H9 (cell line): ENCODE measurements at regions not wholly inside any gene's neighbourhood (a gene's known extent, or its start where the extent isn't known, plus 50 kb on each side); places are given as distances from the start of the nearest gene placed in this dataset.

ENCODE experiments used
- DNase-seq: peaks from one replicate; pipeline ENCODE4 v3.0.0-alpha.2; 2017
- H2AFZ ChIP-seq: one replicate; pipeline ENCODE4 v1.6.1; 2013; ENCODE audit warnings: mild to moderate bottlenecking, low read length, control low read depth, moderate library complexity
- H2AK5ac ChIP-seq: 2 replicates; pipeline ENCODE4 v1.6.1; 2013; ENCODE audit warnings: low read length, control low read depth, mixed read lengths; ENCODE audit not compliant: insufficient read length
- H2BK120ac ChIP-seq: one replicate; pipeline ENCODE4 v1.6.1; 2013; ENCODE audit warnings: low read depth, mild to moderate bottlenecking, low read length, control low read depth, inconsistent platforms; ENCODE audit not compliant: poor library complexity, severe bottlenecking
- H2BK12ac ChIP-seq: 2 replicates; pipeline ENCODE4 v1.6.1; 2013; ENCODE audit warnings: low read length, control low read depth, mixed read lengths, low read depth; ENCODE audit not compliant: insufficient read length
- H2BK15ac ChIP-seq: 2 replicates; pipeline ENCODE4 v1.6.1; 2013; ENCODE audit warnings: low read depth, low read length, control low read depth
- H2BK20ac ChIP-seq: one replicate; pipeline ENCODE4 v1.6.1; 2013; ENCODE audit warnings: low read depth, mild to moderate bottlenecking, low read length, control low read depth, inconsistent platforms; ENCODE audit not compliant: poor library complexity, severe bottlenecking
- H2BK5ac ChIP-seq: 2 replicates; pipeline ENCODE4 v1.6.1; 2013; ENCODE audit warnings: low read length, control low read depth, mixed read lengths; ENCODE audit not compliant: insufficient read length
- H3K14ac ChIP-seq: 2 replicates; pipeline ENCODE4 v1.6.1; 2013; ENCODE audit warnings: low read length, control low read depth; ENCODE audit not compliant: insufficient read depth
- H3K18ac ChIP-seq: 2 replicates; pipeline ENCODE4 v1.6.1; 2013; ENCODE audit warnings: low read depth, mild to moderate bottlenecking, mixed read lengths, low read length, control low read depth; ENCODE audit not compliant: insufficient read length
- H3K23ac ChIP-seq: 2 replicates; pipeline ENCODE4 v1.6.1; 2013; ENCODE audit warnings: low read length, control low read depth, mixed read lengths, low read depth; ENCODE audit not compliant: insufficient read length
- H3K23me2 ChIP-seq: 2 replicates; pipeline ENCODE4 v1.6.1; 2013; ENCODE audit warnings: low read depth, mild to moderate bottlenecking, mixed read lengths, low read length, control low read depth; ENCODE audit not compliant: insufficient read length, poor library complexity, severe bottlenecking
- H3K27ac ChIP-seq: 2 replicates; pipeline ENCODE4 v1.5.1; 2013; ENCODE audit warnings: low read length, control low read depth, mixed read lengths, low read depth; ENCODE audit not compliant: insufficient read length
- H3K27me3 ChIP-seq: 2 replicates; pipeline ENCODE4 v1.6.1; 2013; ENCODE audit warnings: low read length, control low read depth, inconsistent platforms; ENCODE audit not compliant: insufficient read depth
- H3K4ac ChIP-seq: 2 replicates; pipeline ENCODE4 v1.6.1; 2013; ENCODE audit warnings: low read depth, mild to moderate bottlenecking, control low read depth, inconsistent platforms, low read length, moderate library complexity
- H3K4me1 ChIP-seq: 2 replicates; pipeline ENCODE4 v1.6.1; 2013; ENCODE audit warnings: low read length, control low read depth, inconsistent platforms; ENCODE audit not compliant: insufficient read depth
- H3K4me2 ChIP-seq: 2 replicates; pipeline ENCODE4 v1.6.1; 2013; ENCODE audit warnings: low read length, control low read depth, mixed read lengths; ENCODE audit not compliant: insufficient read length, insufficient read depth
- H3K56ac ChIP-seq: 2 replicates; pipeline ENCODE4 v1.6.1; 2013; ENCODE audit warnings: low read depth, mild to moderate bottlenecking, mixed read lengths, low read length, control low read depth; ENCODE audit not compliant: insufficient read length
- H3K79me1 ChIP-seq: 2 replicates; pipeline ENCODE4 v1.6.1; 2013; ENCODE audit warnings: low read depth, mild to moderate bottlenecking, moderate library complexity, low read length, control low read depth, inconsistent platforms; ENCODE audit not compliant: insufficient read depth, poor library complexity, severe bottlenecking
- H3K79me2 ChIP-seq: 2 replicates; pipeline ENCODE4 v1.6.1; 2013; ENCODE audit warnings: low read length, control low read depth, inconsistent platforms; ENCODE audit not compliant: insufficient read depth
- H3K9ac ChIP-seq: 2 replicates; pipeline ENCODE4 v1.6.1; 2013; ENCODE audit warnings: low read length, control low read depth, mixed read lengths; ENCODE audit not compliant: insufficient read length; ENCODE audit errors: extremely low read depth
- H3K9me3 ChIP-seq: one replicate; pipeline ENCODE4 v1.6.1; 2013; ENCODE audit warnings: low read depth, low read length, inconsistent platforms; ENCODE audit not compliant: control insufficient read depth
- H3T11ph ChIP-seq: one replicate; pipeline ENCODE4 v1.6.1; 2013; ENCODE audit warnings: mild to moderate bottlenecking, low read length, control low read depth, inconsistent platforms
- H4K20me1 ChIP-seq: one replicate; pipeline ENCODE4 v1.6.1; 2013; ENCODE audit not compliant: control insufficient read depth, insufficient read length, insufficient read depth
- H4K5ac ChIP-seq: 2 replicates; pipeline ENCODE4 v1.6.1; 2013; ENCODE audit warnings: low read depth, mild to moderate bottlenecking, mixed read lengths, low read length, control low read depth; ENCODE audit not compliant: insufficient read length
- H4K8ac ChIP-seq: replicated peaks from 2 replicates; pipeline ENCODE4 v1.6.1; 2013; ENCODE audit warnings: low read length, control low read depth, mixed read lengths, low read depth; ENCODE audit not compliant: insufficient read length
- H4K91ac ChIP-seq: 2 replicates; pipeline ENCODE4 v1.6.1; 2013; ENCODE audit warnings: low read depth, mild to moderate bottlenecking, moderate library complexity, mixed read lengths, low read length, control low read depth; ENCODE audit not compliant: insufficient read length
- H3K27ac Mint-ChIP-seq, 3 experiments: 2 replicates in 2 of 3; 3 replicates in 1 of 3; pipeline ENCODE4 v1.8.0; 2020 to 2021; ENCODE audit warnings: mixed read lengths in 3 of 3, mild to moderate bottlenecking in 1 of 3, moderate library complexity in 1 of 3
- H3K27me3 Mint-ChIP-seq: 2 replicates; pipeline ENCODE4 v1.8.0; 2021; ENCODE audit warnings: low read depth, mild to moderate bottlenecking, moderate library complexity, mixed read lengths
- H3K36me3 Mint-ChIP-seq, 3 experiments: 2 replicates in 2 of 3; 3 replicates in 1 of 3; pipeline ENCODE4 v1.8.0; 2020 to 2021; ENCODE audit warnings: low read depth in 3 of 3, mixed read lengths in 3 of 3; ENCODE audit not compliant: insufficient read depth in 1 of 3
- H3K4me1 Mint-ChIP-seq, 2 experiments: 2 replicates each; pipeline ENCODE4 v1.8.0; 2020; ENCODE audit warnings: mixed read lengths in 2 of 2
- H3K4me3 Mint-ChIP-seq, 2 experiments: 2 replicates in 1 of 2; 3 replicates in 1 of 2; pipeline ENCODE4 v1.8.0; 2020 to 2021; ENCODE audit warnings: mild to moderate bottlenecking in 2 of 2, mixed read lengths in 2 of 2, moderate library complexity in 1 of 2
- H3K9me3 Mint-ChIP-seq, 2 experiments: 2 replicates in 1 of 2; 3 replicates in 1 of 2; pipeline ENCODE4 v1.8.0; 2020; ENCODE audit warnings: mild to moderate bottlenecking in 2 of 2, mixed read lengths in 2 of 2, moderate library complexity in 1 of 2
- WGBS: extraction: QIAGEN DNeasy Blood & Tissue Kit; methylation state at CpG from one replicate; pipeline ENCODE4 v1.1.7; 2013; ENCODE audit warnings: missing lambda C conversion rate, low lambda C conversion rate, mixed read lengths; ENCODE audit not compliant: insufficient read length; ENCODE audit errors: extremely low coverage; 5-methylcytosine and 5-hydroxymethylcytosine counted together
- TF ChIP-seq, protein P1 (sequence below): fragments of 200-600 bp; sonication (generic); conservative IDR thresholded peaks from 3 replicates; pipeline ENCODE4 v1.8.0; 2021; ENCODE audit warnings: antibody characterized with exemption, mild to moderate bottlenecking

DNA sequence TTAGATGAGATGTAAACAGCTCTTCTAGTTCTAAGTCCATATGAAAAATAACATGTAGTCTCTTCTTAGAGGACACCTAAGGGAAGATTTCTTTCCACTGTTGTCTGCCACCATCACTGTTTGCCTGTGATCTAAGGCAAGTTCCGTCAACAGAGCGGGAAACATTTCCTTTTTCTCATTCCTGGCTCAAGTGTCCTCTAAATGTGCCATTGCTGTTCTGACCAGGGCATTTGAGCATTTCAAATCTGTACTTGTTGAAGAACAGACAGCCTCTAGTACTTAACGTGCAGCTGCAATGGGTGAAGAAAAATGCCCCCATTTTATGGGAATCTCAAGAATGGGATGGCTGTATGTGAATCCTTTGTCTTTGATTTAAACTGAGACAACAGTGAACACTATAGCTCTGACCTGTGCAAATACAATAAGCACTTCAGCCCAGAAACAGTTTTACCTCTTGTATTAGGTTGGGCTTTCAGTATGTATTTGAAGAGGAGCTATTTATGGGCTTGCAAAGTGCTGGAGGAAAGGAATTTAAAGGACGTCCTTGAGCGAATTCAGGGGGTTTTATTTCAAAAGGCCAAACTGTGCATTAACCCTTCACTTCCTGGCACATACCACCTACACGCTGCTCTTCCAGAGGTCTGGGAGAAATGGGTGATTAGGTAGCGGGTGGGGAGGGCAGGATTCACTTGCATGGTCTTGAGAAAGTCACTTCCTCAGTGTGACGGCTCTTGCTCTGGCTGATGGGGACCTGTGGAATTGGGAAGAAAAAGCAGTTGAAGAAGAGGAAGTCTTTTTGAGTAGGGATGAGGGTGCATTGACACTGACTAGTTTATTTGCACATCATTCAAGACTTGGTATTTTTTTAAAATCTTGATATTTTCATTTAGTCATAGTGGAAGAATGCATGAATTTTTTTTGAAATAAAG, 66.1 kb downstream of the THNSL1 start:
- Histone ChIP-seq H3K14ac (no peak overlapping the region), H2BK5ac (no peak overlapping the region), H3K56ac (no peak overlapping the region), H3K4me1 (no peaks in the 10 kb centered on the region), H3K9me3 (no peaks in the 10 kb centered on the region), H2BK20ac (no peak overlapping the region), H3K27ac (no peak overlapping the region), H2AK5ac (no peak overlapping the region), H3K27me3 (no peaks in the 10 kb centered on the region), H3K4me2 (no peak overlapping the region), H4K20me1 (no peaks in the 10 kb centered on the region), H3K79me1 (no peaks in the 10 kb centered on the region), H3K23ac (no peak overlapping the region), H2AFZ (no peak overlapping the region), H3K18ac (no peak overlapping the region), H3K23me2 (no peaks in the 10 kb centered on the region), H2BK120ac (no peak overlapping the region), H4K91ac (no peak overlapping the region), H3K4ac (no peak overlapping the region), H3K79me2 (no peaks in the 10 kb centered on the region), H3T11ph (no peak overlapping the region), H2BK12ac (no peak overlapping the region), H4K8ac (no peak overlapping the region), H3K9ac (no peak overlapping the region), H2BK15ac (no peak overlapping the region), H4K5ac (no peak overlapping the region)
- no peak overlapping the region for H3K27ac Mint-ChIP-seq
- H3K4me1 Mint-ChIP-seq, result peaks cover 7 to 10% of the 10 kb centered on the region in 2 experiments
- H3K9me3 Mint-ChIP-seq, result no peaks in the 10 kb centered on the region
- H3K36me3 Mint-ChIP-seq, result no peaks in the 10 kb centered on the region
- peaks cover 23% of the 10 kb centered on the region for H3K27me3 Mint-ChIP-seq
- no CpG with 5 or more reads among the region's 8 CpGs for WGBS
- no peak for DNase-seq
- TF ChIP-seq, protein P1, sequence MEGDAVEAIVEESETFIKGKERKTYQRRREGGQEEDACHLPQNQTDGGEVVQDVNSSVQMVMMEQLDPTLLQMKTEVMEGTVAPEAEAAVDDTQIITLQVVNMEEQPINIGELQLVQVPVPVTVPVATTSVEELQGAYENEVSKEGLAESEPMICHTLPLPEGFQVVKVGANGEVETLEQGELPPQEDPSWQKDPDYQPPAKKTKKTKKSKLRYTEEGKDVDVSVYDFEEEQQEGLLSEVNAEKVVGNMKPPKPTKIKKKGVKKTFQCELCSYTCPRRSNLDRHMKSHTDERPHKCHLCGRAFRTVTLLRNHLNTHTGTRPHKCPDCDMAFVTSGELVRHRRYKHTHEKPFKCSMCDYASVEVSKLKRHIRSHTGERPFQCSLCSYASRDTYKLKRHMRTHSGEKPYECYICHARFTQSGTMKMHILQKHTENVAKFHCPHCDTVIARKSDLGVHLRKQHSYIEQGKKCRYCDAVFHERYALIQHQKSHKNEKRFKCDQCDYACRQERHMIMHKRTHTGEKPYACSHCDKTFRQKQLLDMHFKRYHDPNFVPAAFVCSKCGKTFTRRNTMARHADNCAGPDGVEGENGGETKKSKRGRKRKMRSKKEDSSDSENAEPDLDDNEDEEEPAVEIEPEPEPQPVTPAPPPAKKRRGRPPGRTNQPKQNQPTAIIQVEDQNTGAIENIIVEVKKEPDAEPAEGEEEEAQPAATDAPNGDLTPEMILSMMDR, result no peak
- no peak overlapping the region for H3K4me3 Mint-ChIP-seq
